ENCODE measurements at regions not wholly inside any gene's neighbourhood (a gene's known extent, or its start where the extent isn't known, plus 50 kb on each side); places are given as distances from the start of the nearest gene placed in this dataset.

- Histone ChIP-seq H3F3A (ENCODE audit: insufficient read depth, low read length) (no peaks in the 10 kb centered on the region), H3K27ac (ENCODE audit: low read length) (no peak overlapping the region), H3K27me3 (replicated peaks; ENCODE audit: insufficient read depth, low read length) (no peaks in the 10 kb centered on the region), H3K9me3 (replicated peaks; ENCODE audit: insufficient read depth, low read length) (no peaks in the 10 kb centered on the region), H3K9me2 (replicated peaks; ENCODE audit: insufficient read depth, low read length) (no peaks in the 10 kb centered on the region), H3K79me2 (ENCODE audit: low read length) (no peaks in the 10 kb centered on the region), H3K4me3 (ENCODE audit: low read length) (no peak overlapping the region), H4K20me1 (ENCODE audit: insufficient read depth, low read length) (no peaks in the 10 kb centered on the region), H2AFZ (ENCODE audit: low read length) (no peak overlapping the region), H3K4me1 (ENCODE audit: low read length) (no peaks in the 10 kb centered on the region), H3K36me3 (replicated peaks; ENCODE audit: insufficient read depth, low read length) (no peaks in the 10 kb centered on the region), H3K4me2 (ENCODE audit: low read depth, low read length) (no peak overlapping the region), H3K9ac (ENCODE audit: low read length) (no peak overlapping the region)
- DNase-seq = no peak
- TF ChIP-seq CTCF (IDR thresholded peaks at IDR 0.05; ENCODE audit: low read length) (no peak), EZH2phosphoT487 (IDR thresholded peaks at IDR 0.05; ENCODE audit: low read length) (no peak), EZH2 (optimal IDR thresholded peaks at IDR 0.05; ENCODE audit: low read depth, low read length) (no peak)
These were observed 54.7 kb upstream of the ETAA1 start for GRCh38 chr2:67342394-67342793.

GRCh38 chr2:67346718-67347407 is 50.3 kb upstream of the ETAA1 start:
- DNase-seq = no peak
- Histone ChIP-seq H3K9me2 (replicated peaks; ENCODE audit: insufficient read depth, low read length) (no peaks in the 10 kb centered on the region), H3K79me2 (ENCODE audit: low read length) (no peaks in the 10 kb centered on the region), H3K4me1 (ENCODE audit: low read length) (no peaks in the 10 kb centered on the region), H2AFZ (ENCODE audit: low read length) (no peak overlapping the region), H3K4me2 (ENCODE audit: low read depth, low read length) (no peak overlapping the region), H3K9me3 (replicated peaks; ENCODE audit: insufficient read depth, low read length) (no peaks in the 10 kb centered on the region), H3F3A (ENCODE audit: insufficient read depth, low read length) (no peaks in the 10 kb centered on the region), H3K27me3 (replicated peaks; ENCODE audit: insufficient read depth, low read length) (no peaks in the 10 kb centered on the region), H3K27ac (ENCODE audit: low read length) (no peak overlapping the region), H3K4me3 (ENCODE audit: low read length) (no peak overlapping the region), H3K36me3 (replicated peaks; ENCODE audit: insufficient read depth, low read length) (no peaks in the 10 kb centered on the region), H4K20me1 (ENCODE audit: insufficient read depth, low read length) (no peaks in the 10 kb centered on the region), H3K9ac (ENCODE audit: low read length) (no peak overlapping the region)
- no peak for TF ChIP-seq CTCF (IDR thresholded peaks at IDR 0.05; ENCODE audit: low read length)
- TF ChIP-seq EZH2phosphoT487 (IDR thresholded peaks at IDR 0.05; ENCODE audit: low read length) = no peak
- no peak for TF ChIP-seq EZH2 (optimal IDR thresholded peaks at IDR 0.05; ENCODE audit: low read depth, low read length)

Measured in MM.1S (cell line).